ENCODE measurements at regions not wholly inside any gene's neighbourhood (a gene's known extent, or its start where the extent isn't known, plus 50 kb on each side); places are given as distances from the start of the nearest gene placed in this dataset.
"Not testable (repeated sequence)": the region's sequence is repeated elsewhere in the genome, so short reads cannot be mapped to it uniquely, and the experiment has no call there.

- no peak for DNase-seq (ENCODE audit: insufficient read length, low spot score)
- no peak for FAIRE-seq
- TF ChIP-seq SPI1 (IDR thresholded peaks at IDR 0.05; ENCODE audit: low read depth, low read length) (no peak), PAX5 (IDR thresholded peaks at IDR 0.05; ENCODE audit: insufficient read depth, low read length, severe bottlenecking) (no peak), TAF1 (IDR thresholded peaks at IDR 0.05; ENCODE audit: low read depth, low read length) (no peak), POLR2AphosphoS5 (IDR thresholded peaks at IDR 0.05; ENCODE audit: low read depth, low read length) (no peak), POU2F2 (IDR thresholded peaks at IDR 0.05; ENCODE audit: low read depth, low read length) (no peak), POLR2A (IDR thresholded peaks at IDR 0.05; ENCODE audit: low read depth, low read length) (no peak)
Observed at GRCh38 chr13:84821261-84821660, 939.0 kb upstream of the SLITRK1 start.

DNA sequence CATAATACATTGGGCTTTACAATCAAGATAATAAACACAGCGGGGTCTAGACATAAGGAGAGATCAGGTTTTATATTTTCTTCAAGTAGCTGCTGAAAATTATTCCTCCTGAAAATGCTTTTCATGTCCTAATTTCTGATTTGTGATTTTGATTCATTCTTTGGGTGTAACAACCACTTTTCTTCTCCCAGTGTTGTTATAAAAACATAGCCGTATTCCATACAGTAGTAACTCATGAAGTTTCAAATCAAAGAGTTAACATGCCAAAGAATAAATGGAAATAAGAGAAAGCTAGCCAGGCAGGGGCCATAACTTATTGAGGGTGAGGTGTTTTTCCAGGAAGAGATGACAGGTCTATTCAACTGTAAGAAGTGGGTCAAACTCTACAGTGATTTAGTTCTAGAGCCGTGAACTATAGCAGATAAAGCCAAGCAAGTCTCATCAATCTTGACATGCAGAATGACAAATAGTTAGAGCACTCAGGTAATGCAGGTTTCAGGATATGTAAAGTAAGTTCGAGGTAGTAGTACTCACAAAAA, 934.4 kb upstream of the SLITRK1 start:
- DNase-seq (ENCODE audit: insufficient read length, low spot score) = no peak
- TF ChIP-seq POLR2A (IDR thresholded peaks at IDR 0.05; ENCODE audit: low read depth, low read length) = no peak
- no peak for TF ChIP-seq TAF1 (IDR thresholded peaks at IDR 0.05; ENCODE audit: low read depth, low read length)
- TF ChIP-seq POLR2AphosphoS5 (IDR thresholded peaks at IDR 0.05; ENCODE audit: low read depth, low read length) = no peak
- no peak for FAIRE-seq

DNA sequence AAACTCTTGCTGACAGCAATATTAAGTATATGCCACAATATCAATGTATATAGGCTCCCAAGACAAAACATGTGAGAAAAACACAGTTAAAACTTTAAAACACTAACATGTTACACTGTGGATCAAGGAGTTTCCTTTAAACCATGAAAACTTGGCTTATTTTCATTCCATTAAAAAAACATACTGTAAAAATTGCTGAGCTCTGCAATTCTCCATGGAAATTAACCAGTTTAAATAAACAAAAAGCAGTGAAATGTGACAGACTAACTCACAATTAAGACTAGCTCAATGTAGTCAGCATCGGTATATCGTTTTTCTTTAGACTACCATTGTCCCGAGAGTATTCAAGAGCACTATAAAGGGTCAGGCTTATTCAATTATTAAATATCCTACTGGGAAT, 930.5 kb upstream of the SLITRK1 start:
- TF ChIP-seq SPI1 (IDR thresholded peaks at IDR 0.05; ENCODE audit: low read depth, low read length) (no peak), POLR2AphosphoS5 (IDR thresholded peaks at IDR 0.05; ENCODE audit: low read depth, low read length) (no peak), POLR2A (IDR thresholded peaks at IDR 0.05; ENCODE audit: low read depth, low read length) (no peak), POU2F2 (IDR thresholded peaks at IDR 0.05; ENCODE audit: low read depth, low read length) (no peak), PAX5 (IDR thresholded peaks at IDR 0.05; ENCODE audit: insufficient read depth, low read length, severe bottlenecking) (no peak), TAF1 (IDR thresholded peaks at IDR 0.05; ENCODE audit: low read depth, low read length) (no peak)
- no peak for DNase-seq (ENCODE audit: insufficient read length, low spot score)
- no peak for FAIRE-seq

DNA sequence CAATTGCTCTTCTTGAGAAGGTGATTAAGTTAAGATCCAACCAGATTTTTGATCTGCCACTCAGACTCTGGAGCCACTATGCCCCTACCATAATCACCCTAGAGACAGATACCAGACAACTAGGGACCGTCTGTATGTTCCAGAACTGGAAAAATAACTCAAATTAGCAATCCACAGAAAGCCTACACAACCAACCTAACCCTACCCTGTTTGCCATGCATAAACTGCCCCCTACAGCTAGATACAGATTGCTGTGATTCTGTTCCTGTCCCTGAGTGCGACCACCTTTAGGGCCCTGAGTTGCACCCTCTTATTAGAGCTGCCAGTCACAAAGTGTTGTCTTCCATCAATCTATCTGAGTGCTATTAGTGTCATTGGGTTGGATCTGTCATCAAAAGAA, 929.8 kb upstream of the SLITRK1 start:
- no peak for TF ChIP-seq TAF1 (IDR thresholded peaks at IDR 0.05; ENCODE audit: low read depth, low read length)
- no peak for DNase-seq (ENCODE audit: insufficient read length, low spot score)
- FAIRE-seq = no peak

GRCh38 chr13:84810781-84811180, 928.5 kb upstream of the SLITRK1 start:
- DNase-seq (ENCODE audit: insufficient read length, low spot score) (no peak), FAIRE-seq (no peak)
- no peak for TF ChIP-seq TAF1 (IDR thresholded peaks at IDR 0.05; ENCODE audit: low read depth, low read length)
- no peak for TF ChIP-seq PAX5 (IDR thresholded peaks at IDR 0.05; ENCODE audit: insufficient read depth, low read length, severe bottlenecking)
- no peak for TF ChIP-seq SPI1 (IDR thresholded peaks at IDR 0.05; ENCODE audit: low read depth, low read length)
- no peak for TF ChIP-seq POLR2A (IDR thresholded peaks at IDR 0.05; ENCODE audit: low read depth, low read length)
- TF ChIP-seq POLR2AphosphoS5 (IDR thresholded peaks at IDR 0.05; ENCODE audit: low read depth, low read length) = no peak
- no peak for TF ChIP-seq POU2F2 (IDR thresholded peaks at IDR 0.05; ENCODE audit: low read depth, low read length)

DNA sequence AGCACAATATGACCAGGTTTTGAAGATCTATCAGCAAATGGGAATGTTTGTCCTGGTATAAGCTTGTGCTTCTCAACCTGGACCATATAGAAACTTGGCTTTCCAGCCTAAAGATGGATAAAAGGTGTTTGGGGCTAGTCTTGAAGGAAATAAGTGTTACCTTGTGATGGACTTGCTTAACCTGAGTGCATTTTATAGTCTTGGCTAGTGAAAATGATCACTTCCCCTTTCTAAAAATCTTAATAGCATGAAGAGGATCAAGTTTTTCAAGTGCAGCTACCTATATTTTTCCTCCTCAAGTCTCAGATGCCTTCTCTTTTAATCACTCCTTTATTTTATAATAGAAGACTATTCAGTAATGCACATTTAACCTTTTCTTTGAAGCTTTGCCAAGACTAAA, 919.8 kb upstream of the SLITRK1 start:
- DNase-seq (ENCODE audit: insufficient read length, low spot score) = no peak

DNA sequence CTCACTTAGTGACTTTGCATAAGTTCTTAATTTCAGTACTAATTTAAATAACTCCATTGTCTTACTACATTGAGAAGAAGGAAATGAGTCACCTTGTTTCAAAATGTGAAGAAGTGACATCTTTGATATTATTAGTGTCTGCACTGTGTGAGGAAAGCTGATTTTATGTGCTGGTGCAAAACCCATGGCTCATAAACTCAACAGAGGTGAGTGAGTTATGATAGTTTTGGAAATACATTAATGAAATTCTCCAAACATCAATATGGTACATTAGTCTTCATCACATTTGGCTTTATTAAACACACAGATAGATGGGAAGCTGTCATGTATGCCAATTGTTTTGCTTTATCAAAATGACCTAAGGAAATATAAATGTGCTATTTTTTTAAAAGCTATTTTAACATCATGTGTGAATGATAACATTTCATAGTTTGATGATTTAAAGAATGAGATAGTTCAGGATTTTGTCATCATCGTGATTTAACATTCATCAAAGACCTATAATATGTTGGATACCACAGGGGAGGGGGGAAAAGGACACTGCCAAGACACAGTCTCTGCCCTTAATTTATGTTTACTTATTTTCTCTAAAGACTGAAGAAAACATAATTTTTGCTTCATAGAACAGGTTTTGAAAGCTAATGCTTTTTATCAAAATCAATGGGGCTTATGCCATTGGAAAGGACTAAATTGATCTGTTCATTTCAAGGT, 902.3 kb upstream of the SLITRK1 start:
- FAIRE-seq = no peak
- no peak for TF ChIP-seq POLR2AphosphoS5 (IDR thresholded peaks at IDR 0.05; ENCODE audit: low read depth, low read length)
- no peak for TF ChIP-seq POLR2A (IDR thresholded peaks at IDR 0.05; ENCODE audit: low read depth, low read length)
- no peak for TF ChIP-seq PAX5 (IDR thresholded peaks at IDR 0.05; ENCODE audit: insufficient read depth, low read length, severe bottlenecking)
- no peak for TF ChIP-seq TAF1 (IDR thresholded peaks at IDR 0.05; ENCODE audit: low read depth, low read length)
- no peak for TF ChIP-seq POU2F2 (IDR thresholded peaks at IDR 0.05; ENCODE audit: low read depth, low read length)
- TF ChIP-seq SPI1 (IDR thresholded peaks at IDR 0.05; ENCODE audit: low read depth, low read length) = no peak
- no peak for DNase-seq (ENCODE audit: insufficient read length, low spot score)

More for the DNA sequence above, 919.8 kb upstream of the SLITRK1 start:
- TF ChIP-seq POLR2AphosphoS5 (IDR thresholded peaks at IDR 0.05; ENCODE audit: low read depth, low read length) (no peak), TAF1 (IDR thresholded peaks at IDR 0.05; ENCODE audit: low read depth, low read length) (no peak), PAX5 (IDR thresholded peaks at IDR 0.05; ENCODE audit: insufficient read depth, low read length, severe bottlenecking) (no peak), SPI1 (IDR thresholded peaks at IDR 0.05; ENCODE audit: low read depth, low read length) (peak; percentile 73), POLR2A (IDR thresholded peaks at IDR 0.05; ENCODE audit: low read depth, low read length) (no peak)
- no peak for FAIRE-seq

GRCh38 chr13:84777316-84777715, 895.0 kb upstream of the SLITRK1 start:
- no peak for DNase-seq (ENCODE audit: insufficient read length, low spot score)
- no peak for FAIRE-seq
- no peak for TF ChIP-seq POU2F2 (IDR thresholded peaks at IDR 0.05; ENCODE audit: low read depth, low read length)
- no peak for TF ChIP-seq TAF1 (IDR thresholded peaks at IDR 0.05; ENCODE audit: low read depth, low read length)
- no peak for TF ChIP-seq POLR2A (IDR thresholded peaks at IDR 0.05; ENCODE audit: low read depth, low read length)

- no peak for FAIRE-seq
- TF ChIP-seq TAF1 (IDR thresholded peaks at IDR 0.05; ENCODE audit: low read depth, low read length) (no peak), POLR2A (IDR thresholded peaks at IDR 0.05; ENCODE audit: low read depth, low read length) (no peak), POLR2AphosphoS5 (IDR thresholded peaks at IDR 0.05; ENCODE audit: low read depth, low read length) (no peak), PAX5 (IDR thresholded peaks at IDR 0.05; ENCODE audit: insufficient read depth, low read length, severe bottlenecking) (no peak)
- DNase-seq (ENCODE audit: insufficient read length, low spot score) = no peak
Observed at GRCh38 chr13:84776593-84776992, 894.3 kb upstream of the SLITRK1 start.

- not testable (repeated sequence) for FAIRE-seq; DNase-seq (ENCODE audit: insufficient read length, low spot score)
Observed at GRCh38 chr13:84775920-84776319, 893.6 kb upstream of the SLITRK1 start.

DNA sequence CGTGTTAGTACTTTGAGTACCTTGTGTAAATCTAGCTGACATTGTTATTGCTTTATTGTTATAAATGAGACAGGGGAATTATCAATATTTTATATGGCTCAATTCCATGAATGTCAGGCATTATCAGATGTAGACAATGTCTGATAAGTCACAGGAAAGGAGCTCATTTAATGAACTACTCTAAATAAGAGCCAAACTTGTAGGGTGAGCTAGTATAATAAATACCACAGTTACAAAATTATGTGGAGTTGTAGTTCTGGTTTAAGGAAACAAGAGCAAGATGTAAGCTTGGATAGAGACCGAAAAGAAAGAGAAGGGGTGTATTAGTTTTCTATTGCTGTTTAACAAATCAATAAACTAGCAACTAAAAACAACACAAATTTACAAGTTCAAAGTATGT, 891.8 kb upstream of the SLITRK1 start:
- TF ChIP-seq TAF1 (IDR thresholded peaks at IDR 0.05; ENCODE audit: low read depth, low read length) (no peak), POLR2A (IDR thresholded peaks at IDR 0.05; ENCODE audit: low read depth, low read length) (no peak), SPI1 (IDR thresholded peaks at IDR 0.05; ENCODE audit: low read depth, low read length) (no peak), PAX5 (IDR thresholded peaks at IDR 0.05; ENCODE audit: insufficient read depth, low read length, severe bottlenecking) (no peak), POLR2AphosphoS5 (IDR thresholded peaks at IDR 0.05; ENCODE audit: low read depth, low read length) (no peak), POU2F2 (IDR thresholded peaks at IDR 0.05; ENCODE audit: low read depth, low read length) (no peak)
- no peak for FAIRE-seq
- no peak for DNase-seq (ENCODE audit: insufficient read length, low spot score)

Data from GM12891 (cell line).